ENCODE measurements at regions not wholly inside any gene's neighbourhood (a gene's known extent, or its start where the extent isn't known, plus 50 kb on each side); places are given as distances from the start of the nearest gene placed in this dataset.

GRCh38 chr13:26973946-26974345, 197.7 kb downstream of the USP12 start:
- Histone ChIP-seq H3K36me3 (ENCODE audit: control insufficient read depth in 1 of 2, insufficient read depth in 2 of 2, low read length in 2 of 2) (no peaks in the 10 kb centered on the region), H2AFZ (ENCODE audit: low read depth, low read length, poor library complexity, severe bottlenecking) (no peak overlapping the region), H3K27me3 (ENCODE audit: insufficient read depth, low read length) (no peaks in the 10 kb centered on the region), H3K9ac (ENCODE audit: low read length) (no peak overlapping the region), H3K9me2 (ENCODE audit: insufficient read depth) (no peaks in the 10 kb centered on the region), H3K4me3 (replicated peaks in 1 of 2; ENCODE audit: low read depth in 1 of 2, low read length in 2 of 2) (no peak overlapping the region), H3K27ac (ENCODE audit: low read depth, low read length) (no peak overlapping the region), H3K9me3 (ENCODE audit: control insufficient read depth in 1 of 2, insufficient read depth in 1 of 2, low read depth in 1 of 2, low read length in 2 of 2) (no peaks in the 10 kb centered on the region), H3K4me2 (ENCODE audit: low read length) (no peak overlapping the region), H3K4me1 (ENCODE audit: control insufficient read depth in 1 of 2, insufficient read depth in 2 of 2, low read length in 2 of 2) (no peaks in the 10 kb centered on the region), H3K79me2 (ENCODE audit: insufficient read depth, low read length) (no peaks in the 10 kb centered on the region), H4K20me1 (ENCODE audit: insufficient read depth) (no peaks in the 10 kb centered on the region)
- no TSS peak for BruUV-seq (replicated peaks)
- ATAC-seq, result no peak
- TF ChIP-seq YY1 (IDR thresholded peaks at IDR 0.05; ENCODE audit: extremely low read depth, insufficient replicate concordance, low read depth, low read length) (no peak), ATF3 (IDR thresholded peaks at IDR 0.05) (no peak), ZBTB33 (IDR thresholded peaks at IDR 0.05; ENCODE audit: extremely low read depth, insufficient replicate concordance, low read length) (no peak), CTCF (IDR thresholded peaks at IDR 0.05 in 2 of 3, conservative IDR thresholded peaks at IDR 0.05 in 1 of 3; ENCODE audit: borderline replicate concordance in 1 of 3, insufficient read depth in 1 of 3, low read depth in 2 of 3, low read length in 2 of 3) (no peak), REST (IDR thresholded peaks at IDR 0.05; ENCODE audit: low read depth) (no peak)
- intact Hi-C loops (cut with micrococcal nuclease), result no loop called here
- ChIA-PET POLR2A (no interaction called here), CTCF (no interaction called here), RAD21 (ENCODE audit: low non-redundant PET in 1 of 2, low total read pairs in 2 of 2, uncharacterized antibody in 2 of 2, unreplicated experiment in 2 of 2) (no interaction called here)
- DNase-seq (ENCODE audit: low read depth, low spot score), result no peak
